BLaER1 treated with 17β-estradiol and CSF1 and Interleukin-3, amounts not matched to agents 10 nM and 100 nM (cell line): ENCODE measurements at regions not wholly inside any gene's neighbourhood (a gene's known extent, or its start where the extent isn't known, plus 50 kb on each side); places are given as distances from the start of the nearest gene placed in this dataset.
A peak's percentile ranks its signal among the peaks of the same experiment; 100 is the strongest.

Experiments used
- H3K27ac ChIP-seq, 11 experiments: shearing (Covaris generic); formaldehyde crosslinking; 2 replicates each; pipeline ENCODE4 v1.8.1; 2022
- H3K27me3 ChIP-seq, 11 experiments: shearing (Covaris generic); formaldehyde crosslinking; 2 replicates each; pipeline ENCODE4 v1.8.1; 2022
- H3K36me3 ChIP-seq, 11 experiments: shearing (Covaris generic); formaldehyde crosslinking; 2 replicates each; pipeline ENCODE4 v1.8.1; 2022
- H3K4me1 ChIP-seq, 10 experiments: shearing (Covaris generic); formaldehyde crosslinking; 2 replicates each; pipeline ENCODE4 v1.8.1; 2022
- H3K4me2 ChIP-seq, 11 experiments: shearing (Covaris generic); formaldehyde crosslinking; 2 replicates each; pipeline ENCODE4 v1.8.1; 2022
- H3K4me3 ChIP-seq, 10 experiments: shearing (Covaris generic); formaldehyde crosslinking; 2 replicates each; pipeline ENCODE4 v1.8.1; 2022
- H3K9ac ChIP-seq, 11 experiments: shearing (Covaris generic); formaldehyde crosslinking; 2 replicates each; pipeline ENCODE4 v1.8.1; 2022
- H3K9me3 ChIP-seq, 11 experiments: shearing (Covaris generic); formaldehyde crosslinking; replicated peaks in 1 of 11; 2 replicates each; pipeline ENCODE4 v1.8.1; 2022
- H4K20me1 ChIP-seq, 11 experiments: shearing (Covaris generic); formaldehyde crosslinking; 2 replicates each; pipeline ENCODE4 v1.8.1; 2022
- Cebpa-rat ChIP-seq, 11 experiments: shearing (Covaris generic); IDR thresholded peaks; 2 replicates each; pipeline ENCODE4 v1.8.1; 2022

- no peak overlapping the region for H3K27ac ChIP-seq
- H3K4me1 ChIP-seq, result peaks cover 6 to 30% (median 13%) of the 10 kb centered on the region in 10 experiments
- no peak for TF ChIP-seq Cebpa-rat (IDR thresholded peaks at IDR 0.05)
- peaks cover 0 to 16% (median 3%) of the 10 kb centered on the region in 11 experiments; a peak in 8 of 22 replicates for H3K9me3 ChIP-seq
- H3K4me2 ChIP-seq, result peak overlapping the region in 2 of 11 experiments; percentile 3 to 33; a peak in 1 of 22 replicates
- no peak overlapping the region for H3K9ac ChIP-seq
- no peaks in the 10 kb centered on the region for H3K27me3 ChIP-seq
- no peaks in the 10 kb centered on the region for H3K36me3 ChIP-seq
- H3K4me3 ChIP-seq, result no peak overlapping the region
- no peaks in the 10 kb centered on the region for H4K20me1 ChIP-seq
Observed at GRCh38 chr6:105458084-105458483, 55.2 kb upstream of the PREP start.

- H3K4me3 ChIP-seq, result no peak overlapping the region
- no peaks in the 10 kb centered on the region for H3K36me3 ChIP-seq
- H3K4me1 ChIP-seq, result peaks cover 11 to 29% (median 13%) of the 10 kb centered on the region in 10 experiments
- H3K27ac ChIP-seq, result peak overlapping the region in 1 of 11 experiments; percentile 59; a peak in 1 of 22 replicates
- no peaks in the 10 kb centered on the region for H3K27me3 ChIP-seq
- H3K9me3 ChIP-seq, result 0 out of 22 replicates have a peak, but pooled peaks cover 0 to 5% (median 0%) of the 10 kb centered on the region in 11 experiments
- TF ChIP-seq Cebpa-rat (IDR thresholded peaks at IDR 0.05), result no peak
- H3K4me2 ChIP-seq, result peak overlapping the region in 6 of 11 experiments; percentile 55 to 74 (median 70); a peak in 8 of 22 replicates
- no peak overlapping the region for H3K9ac ChIP-seq
- no peaks in the 10 kb centered on the region for H4K20me1 ChIP-seq
Observed at GRCh38 chr6:105453968-105454367, 51.1 kb upstream of the PREP start.

GRCh38 chr6:105452924-105453756, 50.3 kb upstream of the PREP start:
- Histone ChIP-seq H3K27ac (peak overlapping the region in 9 of 11 experiments; percentile 8 to 68 (median 40); a peak in 14 of 22 replicates), H3K4me3 (no peak overlapping the region), H3K4me1 (peaks cover 11 to 26% (median 13%) of the 10 kb centered on the region in 10 experiments), H3K4me2 (peak overlapping the region; percentile 32 to 76 (median 62)), H3K27me3 (no peaks in the 10 kb centered on the region), H3K9ac (peak overlapping the region in 3 of 11 experiments; percentile 3 to 15 (median 7); a peak in 2 of 22 replicates), H4K20me1 (no peaks in the 10 kb centered on the region), H3K36me3 (no peaks in the 10 kb centered on the region), H3K9me3 (0 out of 22 replicates have a peak, but pooled peaks cover 0 to 5% (median 0%) of the 10 kb centered on the region in 11 experiments)
- TF ChIP-seq Cebpa-rat (IDR thresholded peaks at IDR 0.05), result no peak
